Left renal pelvis (tissue), 4 donors: ENCODE measurements at regions not wholly inside any gene's neighbourhood (a gene's known extent, or its start where the extent isn't known, plus 50 kb on each side); places are given as distances from the start of the nearest gene placed in this dataset.

Source experiments
- DNase-seq, 4 donors: peaks; one replicate each; pipeline ENCODE4 v3.0.0-alpha.2; 2013; ENCODE audit warnings: low read depth in 4 of 4, low spot score in 3 of 4

DNA sequence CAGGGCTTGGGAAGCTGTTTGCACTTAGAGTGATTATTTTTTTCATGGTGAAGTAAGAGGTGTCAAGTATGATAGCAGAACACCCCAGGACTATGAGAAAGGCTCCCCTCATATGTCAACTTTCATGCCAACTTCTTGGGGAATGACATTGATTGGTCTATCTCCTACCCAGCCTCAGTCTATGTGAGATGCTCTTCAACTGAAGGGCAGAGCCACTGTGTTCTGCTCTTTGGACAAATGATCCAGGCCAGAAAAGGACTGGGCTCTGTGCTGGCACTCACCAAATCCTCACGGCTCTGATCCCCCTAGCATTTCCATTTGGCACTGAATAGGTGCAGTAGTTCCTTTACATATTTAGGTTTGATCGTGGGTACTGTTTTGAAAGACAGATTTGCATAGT is 151.1 kb downstream of the DMRT2 start:
- DNase-seq, result no peak

DNA sequence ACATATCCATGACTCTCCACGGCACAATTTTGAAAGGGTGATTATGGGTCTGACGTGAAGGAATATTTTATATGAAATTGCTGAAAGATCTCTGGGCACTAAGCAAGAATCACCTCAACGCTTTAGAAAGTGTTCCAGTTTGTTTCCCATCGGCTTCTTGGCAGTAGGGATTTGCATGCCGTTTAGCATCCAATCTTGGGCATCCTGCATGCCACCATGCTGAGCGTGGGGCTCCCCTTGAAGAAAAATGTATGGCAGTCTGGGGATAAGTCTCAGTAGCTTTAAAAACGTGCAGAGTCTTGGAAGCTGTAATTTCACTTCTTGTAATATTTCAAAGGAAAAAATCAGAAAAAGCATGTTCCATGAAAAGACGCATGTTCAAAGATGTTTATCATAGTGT is 151.7 kb downstream of the DMRT2 start:
- no peak for DNase-seq

DNA sequence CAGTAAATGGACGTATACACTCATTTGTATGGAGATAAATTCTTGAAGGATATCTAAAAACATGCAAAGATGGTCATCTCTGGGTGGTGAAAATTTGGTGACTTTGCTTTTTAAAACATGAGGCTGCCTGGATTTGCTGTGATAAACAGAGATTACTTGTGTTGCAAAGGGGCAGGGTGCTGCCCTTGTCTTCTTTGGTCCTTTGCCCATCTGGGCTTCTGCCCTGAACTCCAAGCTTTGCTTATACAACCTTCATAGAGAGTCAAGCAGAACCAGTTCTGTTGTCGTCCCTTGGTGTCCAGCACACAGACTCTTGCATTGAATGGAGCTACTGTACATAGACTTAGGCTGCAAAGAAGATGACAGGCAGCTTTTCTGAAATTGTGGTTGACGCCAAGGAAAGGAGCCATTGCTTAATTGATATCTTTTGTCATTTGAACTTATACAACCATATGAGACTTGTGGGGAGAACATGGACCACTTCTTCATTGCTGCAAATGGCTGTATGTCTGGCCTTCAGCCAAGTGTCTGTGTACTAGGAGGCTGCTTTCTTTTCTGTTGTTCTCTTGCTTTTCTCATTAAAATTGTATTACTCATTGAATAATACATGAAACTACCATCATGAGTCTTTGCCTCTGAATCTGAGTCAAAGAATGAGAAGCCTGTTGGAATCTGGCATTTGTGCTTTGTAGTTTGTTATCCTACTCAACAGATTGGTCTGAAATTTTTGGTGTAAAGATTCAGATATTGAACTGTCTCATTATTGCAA is 152.5 kb downstream of the DMRT2 start:
- no peak for DNase-seq

DNA sequence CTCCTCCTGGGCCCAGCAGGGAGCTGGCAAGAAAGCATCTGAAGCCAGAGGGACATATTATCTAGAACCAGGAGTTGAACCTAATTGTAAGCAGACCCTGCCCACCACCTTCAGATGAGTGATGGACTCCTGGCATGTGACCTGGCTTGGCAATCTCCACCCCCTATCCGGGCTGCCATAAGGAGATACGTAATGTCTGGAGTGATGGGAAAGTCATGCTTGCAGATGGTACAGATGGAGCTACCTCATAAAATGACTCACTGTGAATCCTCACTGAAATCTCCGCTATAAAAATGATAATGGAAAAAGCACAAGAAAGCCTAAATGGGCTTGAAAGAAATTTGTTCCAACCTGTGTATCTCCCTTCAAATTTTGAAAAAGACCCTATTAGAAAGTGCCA is 157.5 kb downstream of the DMRT2 start:
- DNase-seq, result no peak

DNA sequence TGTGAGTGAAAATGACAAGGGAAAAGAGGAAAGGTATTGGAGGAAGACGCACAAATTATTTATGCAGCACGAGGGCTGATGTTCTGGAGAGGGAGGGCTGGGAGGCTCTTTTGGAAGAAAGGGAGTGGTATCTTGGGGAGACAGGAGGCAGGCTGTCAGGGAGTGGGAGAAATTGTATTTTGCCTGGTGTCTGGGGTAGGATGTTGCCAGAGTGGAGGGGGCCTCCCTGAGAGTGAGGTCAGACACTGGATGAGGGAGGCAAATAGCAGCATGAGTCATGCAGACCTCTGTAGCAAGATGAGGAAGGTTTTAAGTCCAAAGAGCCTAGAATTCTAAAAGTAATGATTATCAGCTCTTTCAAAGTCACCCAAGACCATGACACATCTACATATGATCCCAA is 158.0 kb downstream of the DMRT2 start:
- DNase-seq, result no peak

DNA sequence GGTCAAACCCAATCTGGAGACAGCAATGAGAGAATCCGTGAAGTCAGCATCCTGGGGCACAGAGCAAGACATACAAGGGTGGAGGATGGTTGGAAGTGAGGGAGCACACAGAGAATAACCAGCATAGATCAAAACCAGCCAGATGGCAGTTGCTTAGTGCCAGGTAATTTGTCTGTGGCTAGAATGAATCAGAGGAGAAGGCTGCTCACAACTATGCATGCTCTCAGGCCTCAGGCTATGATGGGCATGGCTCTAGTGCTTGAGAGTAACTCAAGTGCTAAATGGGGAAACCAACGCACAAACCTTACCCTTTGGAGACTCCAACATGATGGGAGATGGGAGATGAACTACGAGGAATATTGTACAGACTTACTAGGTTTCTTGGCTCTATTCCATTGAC is 160.8 kb downstream of the DMRT2 start:
- DNase-seq, result no peak

DNA sequence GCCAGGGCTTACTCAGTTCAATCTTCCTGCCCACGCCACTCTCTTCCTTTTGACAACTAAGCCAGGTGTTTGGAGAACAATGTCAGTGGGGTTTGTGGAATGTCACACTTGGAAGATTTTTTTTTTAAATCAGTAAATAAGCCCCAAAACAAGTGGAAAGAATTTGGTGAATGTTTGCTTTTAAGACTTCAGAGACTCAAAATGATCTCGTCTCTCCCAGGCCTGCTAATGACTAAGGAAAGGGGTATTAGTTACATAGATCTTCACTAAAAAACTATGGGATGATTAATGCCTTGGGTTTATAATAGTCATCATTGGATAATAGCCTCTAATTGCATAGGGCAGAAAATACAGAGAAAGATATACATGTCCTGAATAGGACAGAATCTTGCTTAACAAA is 166.4 kb downstream of the DMRT2 start:
- no peak for DNase-seq

DNA sequence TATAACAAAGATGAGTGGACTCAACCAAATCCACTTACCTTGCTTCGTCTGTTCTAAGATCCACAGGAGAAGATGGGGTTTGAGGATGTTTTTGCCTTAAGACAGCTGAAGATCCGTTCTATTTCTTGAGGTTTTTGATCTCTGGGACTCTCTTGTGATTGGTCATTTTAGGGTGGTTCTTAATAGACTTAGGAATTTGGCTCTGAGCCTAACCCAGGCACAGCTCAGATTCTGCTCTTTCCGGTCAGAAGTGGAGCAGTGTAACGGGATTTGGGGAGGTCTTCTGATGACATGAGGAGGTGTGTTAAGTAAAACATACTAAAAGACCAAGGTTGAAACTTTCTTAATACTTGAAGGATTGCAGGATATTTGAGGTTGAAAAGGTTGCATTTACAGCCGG is 166.9 kb downstream of the DMRT2 start:
- no peak for DNase-seq

DNA sequence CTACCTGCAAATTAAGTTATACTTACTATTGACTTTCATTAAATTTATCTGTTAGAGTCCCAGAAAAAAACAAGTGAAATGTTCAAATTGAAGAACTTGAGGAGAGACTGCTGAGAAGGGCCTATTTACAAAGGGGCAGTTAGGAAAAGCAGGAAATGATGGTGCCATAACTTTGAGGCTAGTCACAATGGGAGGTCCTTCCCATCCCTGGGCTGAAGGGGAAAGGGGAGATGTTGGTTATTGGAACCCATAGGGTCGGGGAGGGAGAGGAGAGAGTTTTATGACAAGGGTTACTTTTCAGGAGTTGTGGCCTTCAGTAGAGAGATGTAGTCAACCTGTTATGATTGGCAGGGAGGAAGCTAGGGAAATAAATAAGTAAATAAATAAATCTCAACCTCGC is 169.1 kb downstream of the DMRT2 start:
- DNase-seq, result no peak

DNA sequence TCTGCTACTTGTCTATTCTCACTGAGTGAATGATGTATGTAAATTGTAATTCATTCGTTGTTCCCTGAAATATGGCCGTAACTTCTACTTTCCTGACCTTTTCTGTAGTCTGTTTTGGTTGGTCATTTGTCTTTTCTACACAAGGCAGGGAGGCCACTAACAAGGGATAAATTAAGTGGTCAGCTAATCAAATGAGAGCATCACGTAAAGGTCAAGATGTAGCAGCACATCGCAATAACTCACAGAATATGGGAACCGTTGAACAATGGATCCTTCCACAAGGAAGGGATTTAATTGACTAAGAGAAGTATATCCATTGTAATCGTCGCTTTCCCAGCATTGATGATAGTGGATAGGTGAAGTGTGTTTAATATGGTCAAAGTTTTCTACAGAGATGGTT is 171.1 kb downstream of the DMRT2 start:
- no peak for DNase-seq

DNA sequence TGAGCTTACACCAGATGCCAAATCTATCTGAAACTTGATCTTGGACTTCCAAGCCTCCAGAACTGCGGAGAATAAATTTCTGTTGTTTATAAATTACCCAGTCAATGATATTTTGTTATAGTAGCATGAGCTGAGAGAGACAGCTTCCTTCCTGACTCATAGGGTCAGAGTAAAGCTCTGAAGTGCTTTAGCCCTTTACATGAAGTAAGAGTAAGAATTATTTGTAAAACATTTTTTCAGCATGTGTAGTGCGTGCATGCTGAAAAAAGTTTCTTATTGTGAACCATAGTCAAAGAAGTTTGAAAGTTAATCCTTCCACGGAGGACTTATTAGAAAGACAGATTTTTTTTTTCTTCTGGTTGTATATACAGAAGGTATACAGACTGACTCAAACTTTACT is 172.4 kb downstream of the DMRT2 start:
- DNase-seq, result no peak

DNA sequence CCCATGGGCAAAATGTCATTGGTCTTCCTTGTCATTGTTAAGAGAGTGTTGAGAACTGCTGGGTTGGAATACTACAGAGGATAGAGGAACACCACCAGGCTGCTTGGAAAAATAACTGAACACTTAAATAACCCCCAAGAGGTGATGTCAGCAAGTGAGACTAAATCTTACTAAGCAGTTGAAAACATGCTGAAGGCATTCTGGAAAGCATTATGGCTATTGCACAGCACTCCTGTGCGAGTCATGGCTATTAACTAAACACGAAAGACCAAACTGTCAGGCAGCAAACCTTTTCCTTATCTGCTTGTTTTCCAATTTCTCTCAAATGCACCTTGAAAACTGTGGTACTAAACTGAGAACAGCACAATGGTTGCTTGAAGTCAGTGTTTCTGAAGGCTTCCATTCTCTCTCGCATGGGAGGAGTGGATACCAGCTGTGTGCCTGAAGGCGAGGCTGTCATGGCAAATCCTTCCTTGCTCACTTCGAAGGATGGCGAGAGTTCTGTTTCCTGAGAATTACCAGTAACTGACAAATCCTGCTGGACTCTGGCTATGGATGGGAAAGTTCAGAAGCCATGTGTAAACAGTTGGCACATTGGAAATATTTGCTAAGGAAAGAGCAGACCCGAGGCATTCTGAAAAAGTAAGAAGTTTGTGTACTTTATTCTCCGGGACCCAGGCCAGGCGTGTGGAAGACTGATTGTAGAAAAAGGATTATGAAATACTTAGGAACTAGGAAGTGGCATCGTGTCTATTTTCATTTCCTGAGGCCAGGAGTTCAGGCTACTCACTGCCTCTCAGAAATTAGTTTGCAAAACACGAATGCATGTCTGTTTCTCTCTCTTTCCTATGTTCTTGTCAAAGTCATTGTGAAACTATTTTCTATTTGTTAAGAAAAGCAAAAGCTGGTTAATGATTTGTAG is 182.1 kb downstream of the DMRT2 start:
- no peak for DNase-seq

DNA sequence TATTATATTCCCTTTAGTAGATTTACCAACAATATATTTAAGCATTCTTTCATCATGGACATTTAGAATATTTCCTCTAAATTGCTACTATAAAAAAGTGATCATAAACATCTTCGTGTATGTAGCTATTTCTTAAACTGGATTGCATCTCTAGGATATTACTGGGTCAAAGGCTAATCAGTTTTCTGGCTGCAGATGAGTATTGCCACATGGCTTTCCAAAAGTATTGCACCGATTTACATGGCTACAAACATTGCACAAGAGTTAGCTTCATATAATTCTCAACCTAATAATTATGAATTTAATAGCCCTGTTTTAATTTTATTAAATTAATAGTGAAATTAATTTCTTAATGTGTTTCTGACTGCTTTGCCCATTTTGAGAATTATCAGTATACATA is 183.4 kb downstream of the DMRT2 start:
- no peak for DNase-seq

DNA sequence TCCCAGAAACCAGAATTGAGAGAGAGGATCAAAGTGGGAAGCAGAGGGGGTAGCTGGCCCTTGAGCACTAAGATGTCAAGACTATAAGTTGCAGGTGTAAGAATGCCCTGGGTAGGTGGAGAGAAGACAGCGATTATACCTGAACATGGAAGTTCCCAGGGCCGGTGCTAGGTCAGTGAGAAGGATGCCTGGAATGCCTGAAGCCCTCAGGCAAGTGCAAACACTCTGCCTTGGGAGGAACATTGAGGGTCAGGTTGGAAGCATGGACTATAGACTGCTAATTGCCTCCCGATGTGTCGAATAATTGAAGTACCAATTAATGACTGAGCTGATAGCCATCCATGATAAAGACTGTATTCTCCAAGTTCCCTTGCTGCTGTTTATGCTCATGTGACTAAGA is 185.5 kb downstream of the DMRT2 start:
- no peak for DNase-seq

DNA sequence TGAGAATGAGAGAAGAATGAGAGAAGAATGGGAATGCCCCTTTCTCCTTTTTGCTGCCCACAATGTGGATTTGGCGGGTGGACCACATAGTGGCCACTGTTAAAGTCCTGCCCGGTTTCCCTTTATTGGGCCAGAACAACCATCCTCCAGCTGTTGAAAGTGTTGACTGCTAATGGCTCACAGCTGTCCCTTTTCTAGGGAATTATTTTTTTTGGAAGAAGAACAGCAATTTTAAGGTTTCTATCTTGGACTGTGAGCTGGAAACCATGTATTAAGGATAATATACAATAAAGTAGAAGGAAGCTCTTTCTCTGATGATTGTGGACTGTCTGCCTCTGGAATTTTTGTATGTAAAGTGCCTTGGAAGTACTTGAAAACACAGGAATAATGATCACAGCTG is 185.9 kb downstream of the DMRT2 start:
- DNase-seq, result peak in 1 of 4 donors; percentile 6

DNA sequence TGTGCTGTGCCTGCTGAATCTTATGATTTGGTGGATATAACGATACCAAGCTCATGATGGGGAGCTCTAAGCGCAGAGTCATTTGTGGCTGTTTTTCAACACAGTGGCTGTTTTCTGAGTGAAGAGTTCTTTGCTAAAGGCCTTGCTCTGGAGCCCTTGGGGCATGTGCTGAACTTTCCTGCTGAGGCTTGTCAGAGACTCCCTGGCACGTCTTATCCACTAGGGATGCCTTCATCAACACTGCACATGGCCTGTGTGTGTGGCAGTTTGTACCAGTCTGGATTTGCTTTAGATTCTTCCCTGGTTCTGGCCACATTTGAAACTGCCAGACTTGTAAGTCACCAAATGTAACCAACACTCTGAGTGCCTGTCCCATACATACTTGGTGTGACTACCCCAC is 188.2 kb downstream of the DMRT2 start:
- DNase-seq, result no peak

DNA sequence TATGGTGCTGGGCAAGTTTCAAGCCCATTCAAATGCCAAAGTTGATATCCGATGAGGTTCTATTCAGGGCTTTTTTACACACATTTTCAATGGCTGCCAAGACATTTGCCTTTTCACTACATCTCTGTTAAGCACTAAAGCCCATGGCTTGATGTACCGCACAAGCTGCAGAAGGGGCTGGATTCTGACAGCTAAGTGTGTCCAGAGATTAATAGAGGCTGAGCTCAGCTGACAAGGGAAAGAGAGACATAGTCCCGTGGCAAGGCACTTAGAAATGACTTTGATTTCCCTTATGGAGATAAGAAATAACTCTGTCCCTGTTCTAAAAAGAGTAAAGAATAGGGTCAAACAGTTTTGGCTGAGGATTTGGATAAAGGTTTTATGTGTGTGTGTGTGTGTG is 198.6 kb downstream of the DMRT2 start:
- DNase-seq, result no peak

DNA sequence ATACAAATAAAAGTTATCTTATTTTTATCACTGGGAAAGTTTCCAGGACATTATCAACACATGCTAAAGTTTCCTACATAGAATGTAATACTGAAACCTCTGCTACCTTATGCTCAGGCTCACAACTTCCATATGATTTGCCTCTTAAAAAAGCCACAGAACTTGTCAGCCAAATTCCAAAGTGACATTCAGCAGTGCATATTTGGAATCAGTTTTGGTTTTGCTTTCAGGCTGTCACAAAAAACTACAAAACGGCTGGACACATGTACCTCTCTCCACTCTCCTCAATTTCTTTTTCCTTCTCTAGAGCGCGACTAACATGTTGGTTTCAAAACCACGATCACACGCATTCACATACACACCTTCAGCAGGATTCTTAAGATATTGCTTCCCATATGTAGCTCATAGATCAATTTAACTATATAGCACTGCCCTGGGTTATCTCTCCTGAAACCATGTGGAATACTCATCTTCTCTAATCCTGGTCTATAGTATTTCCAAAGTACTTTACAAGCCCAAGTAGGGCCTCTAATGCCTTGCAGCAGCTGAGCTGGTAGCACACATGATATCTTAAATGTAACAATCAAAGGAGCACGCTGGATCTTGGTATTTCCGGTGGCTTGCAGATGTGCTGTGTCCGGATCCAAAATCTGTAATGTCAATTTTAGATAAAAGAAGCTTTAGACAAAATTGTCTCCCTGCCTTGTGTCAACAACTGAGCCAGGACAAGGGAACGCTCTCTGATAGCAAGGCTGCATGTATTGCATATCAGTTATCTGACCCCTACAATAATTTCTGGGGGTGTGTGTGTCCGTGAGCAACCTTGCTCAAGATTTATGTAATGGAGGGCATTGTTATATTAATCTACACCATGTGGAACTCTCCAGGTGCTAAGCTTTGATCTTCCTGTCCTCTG is 203.2 kb downstream of the DMRT2 start:
- no peak for DNase-seq

DNA sequence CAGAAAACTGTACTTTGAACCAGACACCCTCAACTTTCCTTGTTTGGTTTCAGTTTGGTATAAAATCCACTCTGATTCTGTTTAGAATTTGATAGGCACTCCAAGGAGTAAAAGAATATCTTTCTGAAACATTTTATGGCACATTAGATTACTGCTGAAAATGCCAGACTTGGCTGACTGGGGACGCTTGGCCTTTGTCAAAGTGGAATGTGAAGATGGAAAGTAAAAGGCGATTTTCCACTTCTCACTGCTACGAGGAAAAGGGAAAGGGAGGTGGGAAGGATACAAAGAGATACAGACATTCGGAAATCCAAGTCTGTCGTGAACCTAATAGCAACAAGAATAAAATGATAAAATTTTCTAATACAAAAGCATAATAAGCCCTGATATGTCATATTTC is 203.9 kb downstream of the DMRT2 start:
- DNase-seq, result no peak

DNA sequence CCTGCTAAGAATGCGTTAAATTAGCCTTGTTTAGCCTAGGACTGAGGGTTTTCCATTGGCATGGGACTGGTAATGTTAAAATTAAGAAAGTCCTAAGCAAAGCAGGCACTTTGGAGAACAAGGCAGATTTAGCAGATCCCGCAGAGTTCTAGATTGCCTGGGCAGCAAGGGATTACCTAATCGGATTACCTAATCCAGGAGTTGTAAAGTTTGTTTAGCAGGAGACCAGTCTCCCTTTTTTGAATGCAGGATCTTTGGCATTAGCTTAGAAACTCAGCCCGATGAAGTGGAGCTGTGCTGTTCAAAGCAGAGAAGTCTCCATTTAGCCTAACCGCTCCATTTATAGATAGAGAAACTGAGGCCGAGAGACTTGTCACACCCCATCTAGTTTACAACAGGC is 206.0 kb downstream of the DMRT2 start:
- no peak for DNase-seq

DNA sequence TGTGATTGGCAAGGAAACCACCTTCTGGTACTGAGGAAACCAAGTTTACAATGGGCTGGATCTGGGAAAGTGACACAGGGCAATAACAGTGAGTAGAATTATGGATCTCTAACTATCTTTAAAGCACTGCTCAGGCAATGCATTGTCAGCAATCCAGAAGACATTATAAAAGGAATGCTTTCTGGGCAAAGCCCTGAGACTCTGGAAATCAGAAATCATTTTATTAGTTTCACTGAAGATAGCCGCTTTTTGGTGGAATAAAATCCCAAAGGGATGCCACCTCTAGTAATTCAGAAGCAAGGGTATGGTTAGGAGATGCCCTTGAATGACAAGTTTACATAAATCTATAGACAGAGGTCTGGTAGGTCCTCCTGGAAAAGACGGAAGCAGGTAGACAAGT is 211.1 kb downstream of the DMRT2 start:
- DNase-seq, result no peak
